RWPE2 (cell line): ENCODE measurements at regions not wholly inside any gene's neighbourhood (a gene's known extent, or its start where the extent isn't known, plus 50 kb on each side); places are given as distances from the start of the nearest gene placed in this dataset.

Experiments
- ATAC-seq: fragments of 200-7000 bp; cut with Tn5 transposase; 3 replicates; pipeline ENCODE4 v1.9.1; 2021; ENCODE audit warnings: low read depth
- DNase-seq: peaks from one replicate; pipeline ENCODE4 v3.0.0-alpha.2; 2020; ENCODE audit warnings: low spot score
- H3K27ac ChIP-seq: fragments of 450-650 bp; 2 replicates; pipeline ENCODE4 v1.5.1; 2017; ENCODE audit warnings: mild to moderate bottlenecking; ENCODE audit not compliant: poor library complexity, severe bottlenecking
- H3K27me3 ChIP-seq: fragments of 250-450 bp; sonication (Bioruptor Pico); 2 replicates; pipeline ENCODE4 v1.5.1; 2021; ENCODE audit warnings: mild to moderate bottlenecking, moderate library complexity; ENCODE audit not compliant: insufficient read depth, poor library complexity, severe bottlenecking
- H3K36me3 ChIP-seq: fragments of 250-450 bp; sonication (Bioruptor Pico); 2 replicates; pipeline ENCODE4 v1.5.1; 2020; ENCODE audit warnings: low read depth, mild to moderate bottlenecking, moderate library complexity
- H3K4me1 ChIP-seq: fragments of 250-450 bp; sonication (Bioruptor Pico); 2 replicates; pipeline ENCODE4 v1.5.1; 2021; ENCODE audit warnings: mild to moderate bottlenecking, moderate library complexity; ENCODE audit not compliant: insufficient read depth, poor library complexity, severe bottlenecking
- H3K4me3 ChIP-seq: fragments of 250-450 bp; sonication (Bioruptor Pico); 2 replicates; pipeline ENCODE4 v1.5.1; 2021; ENCODE audit warnings: mild to moderate bottlenecking, moderate library complexity; ENCODE audit not compliant: severe bottlenecking
- H3K9me3 ChIP-seq: fragments of 250-450 bp; sonication (Bioruptor Pico); 2 replicates; pipeline ENCODE4 v1.5.1; 2021; ENCODE audit warnings: mild to moderate bottlenecking, moderate library complexity; ENCODE audit not compliant: severe bottlenecking
- TF ChIP-seq, protein P1 (sequence below): fragments of 450-650 bp; IDR thresholded peaks from one replicate; pipeline ENCODE4 v1.5.1; 2017; ENCODE audit warnings: mild to moderate bottlenecking, moderate library complexity; ENCODE audit not compliant: poor library complexity, severe bottlenecking

DNA sequence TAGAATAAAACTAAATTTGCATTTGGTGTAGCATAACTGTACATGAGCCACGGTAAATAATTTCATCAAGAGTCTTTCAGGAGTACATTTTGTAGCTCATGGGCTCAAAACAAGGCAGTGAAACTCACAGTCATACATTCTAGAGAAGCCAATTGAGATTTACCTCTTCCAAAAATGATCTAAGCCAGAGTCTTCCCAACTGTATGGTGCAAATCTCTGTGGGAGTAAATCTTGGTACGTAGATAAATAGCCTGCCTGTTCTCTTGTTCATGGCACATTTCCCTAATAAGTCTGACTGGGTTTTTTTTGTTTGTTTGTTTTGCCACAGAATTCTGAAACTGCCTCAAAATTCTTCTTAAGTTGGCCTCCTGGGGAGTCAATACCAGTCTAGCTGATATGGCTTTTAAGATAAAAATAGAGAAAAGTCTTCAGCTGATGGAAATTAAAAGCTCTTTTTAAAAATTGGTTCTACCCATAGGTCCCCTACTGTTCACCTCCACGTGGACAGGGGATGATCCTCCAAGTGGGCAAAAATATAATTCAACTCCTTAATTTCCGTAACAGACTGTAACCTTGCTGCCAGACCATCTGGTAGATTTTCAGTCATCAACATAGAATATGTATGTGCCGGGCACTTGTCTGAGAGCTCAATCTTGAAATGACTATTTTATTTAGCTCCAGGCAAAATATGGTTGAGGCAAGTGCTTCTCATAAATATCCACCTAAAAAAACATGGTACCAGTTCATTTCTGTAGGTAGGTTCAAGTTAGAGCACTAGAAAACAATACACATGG is 365.4 kb downstream of the PDHA2 start:
- Histone ChIP-seq H3K9me3 (no peaks in the 10 kb centered on the region), H3K4me3 (no peak overlapping the region), H3K27me3 (no peaks in the 10 kb centered on the region), H3K36me3 (no peaks in the 10 kb centered on the region), H3K4me1 (no peaks in the 10 kb centered on the region), H3K27ac (no peak overlapping the region)
- DNase-seq (no peak), ATAC-seq (no peak)
- TF ChIP-seq, protein P1, sequence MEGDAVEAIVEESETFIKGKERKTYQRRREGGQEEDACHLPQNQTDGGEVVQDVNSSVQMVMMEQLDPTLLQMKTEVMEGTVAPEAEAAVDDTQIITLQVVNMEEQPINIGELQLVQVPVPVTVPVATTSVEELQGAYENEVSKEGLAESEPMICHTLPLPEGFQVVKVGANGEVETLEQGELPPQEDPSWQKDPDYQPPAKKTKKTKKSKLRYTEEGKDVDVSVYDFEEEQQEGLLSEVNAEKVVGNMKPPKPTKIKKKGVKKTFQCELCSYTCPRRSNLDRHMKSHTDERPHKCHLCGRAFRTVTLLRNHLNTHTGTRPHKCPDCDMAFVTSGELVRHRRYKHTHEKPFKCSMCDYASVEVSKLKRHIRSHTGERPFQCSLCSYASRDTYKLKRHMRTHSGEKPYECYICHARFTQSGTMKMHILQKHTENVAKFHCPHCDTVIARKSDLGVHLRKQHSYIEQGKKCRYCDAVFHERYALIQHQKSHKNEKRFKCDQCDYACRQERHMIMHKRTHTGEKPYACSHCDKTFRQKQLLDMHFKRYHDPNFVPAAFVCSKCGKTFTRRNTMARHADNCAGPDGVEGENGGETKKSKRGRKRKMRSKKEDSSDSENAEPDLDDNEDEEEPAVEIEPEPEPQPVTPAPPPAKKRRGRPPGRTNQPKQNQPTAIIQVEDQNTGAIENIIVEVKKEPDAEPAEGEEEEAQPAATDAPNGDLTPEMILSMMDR = no peak

- no peak overlapping the region for H3K27ac ChIP-seq
- H3K27me3 ChIP-seq = no peaks in the 10 kb centered on the region
- H3K9me3 ChIP-seq = no peaks in the 10 kb centered on the region
- H3K36me3 ChIP-seq = no peaks in the 10 kb centered on the region
- H3K4me1 ChIP-seq = no peaks in the 10 kb centered on the region
- no peak for DNase-seq
- TF ChIP-seq, protein P1 = no peak
- no peak overlapping the region for H3K4me3 ChIP-seq
- no peak for ATAC-seq
Observed at GRCh38 chr4:96227515-96227914, 387.6 kb downstream of the PDHA2 start.

GRCh38 chr4:96228463-96228862 is 388.6 kb downstream of the PDHA2 start:
- Histone ChIP-seq H3K4me3 (no peak overlapping the region), H3K27me3 (no peaks in the 10 kb centered on the region), H3K27ac (no peak overlapping the region), H3K9me3 (no peaks in the 10 kb centered on the region), H3K36me3 (no peaks in the 10 kb centered on the region), H3K4me1 (no peaks in the 10 kb centered on the region)
- TF ChIP-seq, protein P1 = no peak
- no peak for ATAC-seq
- no peak for DNase-seq

DNA sequence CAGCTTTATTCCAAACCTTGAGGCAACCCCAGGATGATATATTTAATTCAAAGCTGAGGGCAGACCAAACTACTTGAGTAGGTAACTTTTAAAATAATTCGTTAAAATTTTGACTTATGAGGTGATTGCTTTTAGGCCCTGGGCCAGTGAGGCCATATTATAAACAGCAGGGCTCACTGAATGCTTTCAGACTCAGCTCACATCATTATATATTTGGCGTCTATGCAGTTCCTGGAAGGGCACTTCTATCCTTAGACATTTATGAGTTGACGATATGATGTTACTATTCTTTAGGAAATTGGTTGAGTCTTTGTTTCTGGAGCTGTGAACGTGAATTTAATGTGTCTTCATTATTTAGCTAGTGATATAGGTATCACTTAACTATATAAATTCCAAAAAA is 400.1 kb downstream of the PDHA2 start:
- H3K4me3 ChIP-seq = no peak overlapping the region
- no peak overlapping the region for H3K27ac ChIP-seq
- DNase-seq = no peak
- no peaks in the 10 kb centered on the region for H3K36me3 ChIP-seq
- ATAC-seq = no peak
- H3K4me1 ChIP-seq = no peaks in the 10 kb centered on the region
- no peaks in the 10 kb centered on the region for H3K9me3 ChIP-seq
- TF ChIP-seq, protein P1 = no peak
- H3K27me3 ChIP-seq = no peaks in the 10 kb centered on the region

DNA sequence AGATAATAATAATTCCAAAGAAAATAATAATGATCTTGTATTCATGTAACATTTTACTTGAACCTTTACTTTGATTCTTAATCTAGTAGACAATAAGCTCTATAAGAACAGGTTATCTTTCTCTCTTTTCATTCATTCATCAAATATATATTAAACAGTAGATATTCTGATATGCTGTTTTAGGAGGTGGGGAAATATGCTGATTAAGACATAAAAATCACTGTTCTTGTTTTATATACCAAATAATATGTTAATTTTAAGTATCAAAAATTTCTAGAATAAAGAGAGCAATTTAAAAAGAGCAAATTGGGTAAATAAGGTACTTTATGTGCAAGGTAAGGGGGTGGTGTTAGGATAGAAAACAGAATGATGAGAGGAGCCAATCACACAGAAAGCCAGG is 401.9 kb downstream of the PDHA2 start:
- DNase-seq (no peak), ATAC-seq (no peak)
- Histone ChIP-seq H3K36me3 (no peaks in the 10 kb centered on the region), H3K4me1 (no peaks in the 10 kb centered on the region), H3K27ac (no peak overlapping the region), H3K9me3 (no peaks in the 10 kb centered on the region), H3K27me3 (no peaks in the 10 kb centered on the region), H3K4me3 (no peak overlapping the region)
- TF ChIP-seq, protein P1 = no peak
